NCI-H1930 (cell line): ENCODE measurements at regions not wholly inside any gene's neighbourhood (a gene's known extent, or its start where the extent isn't known, plus 50 kb on each side); places are given as distances from the start of the nearest gene placed in this dataset.

Source experiments
- DNase-seq, 2 experiments: peaks; one replicate each; lab custom pipeline; 2025; lab: John Stamatoyannopoulos, UW

DNA sequence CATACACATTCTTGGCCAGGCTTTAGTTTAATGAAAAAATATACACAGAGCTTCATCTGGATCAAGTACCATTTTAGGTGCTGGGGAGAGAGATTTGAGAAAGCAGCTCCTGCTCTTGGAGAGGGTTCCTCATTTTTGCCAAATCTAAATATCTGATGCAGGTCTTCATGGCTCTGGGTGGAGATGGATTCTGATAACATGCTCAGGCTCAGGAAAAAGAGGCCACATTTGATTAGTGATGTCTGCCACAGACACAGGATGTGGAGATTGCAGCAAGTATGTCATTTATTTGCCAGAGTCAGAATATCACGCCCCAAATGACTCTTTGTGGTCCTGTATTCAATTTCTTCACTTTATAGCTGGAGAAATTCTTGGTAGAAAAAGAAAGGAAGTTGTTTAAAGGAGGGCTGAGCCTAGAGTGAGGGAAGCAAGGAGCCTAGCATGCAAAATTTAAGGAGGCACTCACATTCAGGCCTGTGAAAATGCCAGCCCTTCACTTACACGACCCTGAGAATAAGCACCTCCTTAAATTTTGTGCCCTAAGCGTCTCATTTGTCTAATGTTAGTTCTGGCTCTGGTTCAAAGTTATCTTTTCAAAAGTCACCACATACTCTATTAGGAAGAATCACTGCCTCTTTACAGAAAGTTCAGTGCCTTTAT lies 492.9 kb upstream of the TBX3 start:
- DNase-seq, result no peak

DNA sequence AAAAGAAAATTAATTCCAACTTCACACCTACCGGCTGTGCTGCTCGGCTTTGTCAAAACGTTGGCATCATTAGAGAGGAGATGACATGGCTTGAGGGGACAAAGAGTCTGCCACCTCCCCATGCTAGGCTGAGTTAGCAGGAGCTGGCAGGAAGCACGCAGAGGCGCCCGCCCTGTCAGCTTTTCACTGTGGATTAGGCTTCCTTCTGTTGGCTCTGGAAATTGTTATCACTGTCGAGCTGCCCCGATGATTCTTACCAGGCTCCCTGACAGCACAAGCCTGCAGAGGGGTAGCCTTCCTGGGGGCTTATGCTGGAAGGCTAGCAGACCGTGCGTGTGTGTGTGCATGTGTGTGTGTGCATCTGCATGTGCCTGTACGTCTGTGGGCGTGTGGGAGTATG lies 490.9 kb upstream of the TBX3 start:
- no peak for DNase-seq

GRCh38 chr12:115172521-115172920 lies 488.5 kb upstream of the TBX3 start:
- no peak for DNase-seq

DNA sequence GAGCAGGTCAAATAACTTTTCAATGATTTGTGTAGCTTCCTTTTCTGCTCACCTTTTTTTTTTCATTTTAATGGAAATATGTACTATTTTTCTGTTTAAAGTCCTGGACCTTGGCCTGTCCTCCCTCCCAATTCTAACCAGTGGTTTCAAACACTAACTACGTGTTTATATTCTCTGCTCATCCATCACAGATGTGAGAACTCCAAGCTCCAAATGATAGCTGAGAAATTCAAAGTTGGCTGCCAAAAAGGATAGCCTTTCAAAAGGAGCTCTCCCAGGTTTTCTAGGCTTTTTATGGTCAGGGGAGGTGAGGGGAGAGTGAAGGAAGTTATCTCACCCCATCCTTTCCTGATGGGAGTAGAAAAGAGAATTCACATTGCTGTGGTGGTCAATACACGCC lies 486.0 kb upstream of the TBX3 start:
- DNase-seq, result no peak

DNA sequence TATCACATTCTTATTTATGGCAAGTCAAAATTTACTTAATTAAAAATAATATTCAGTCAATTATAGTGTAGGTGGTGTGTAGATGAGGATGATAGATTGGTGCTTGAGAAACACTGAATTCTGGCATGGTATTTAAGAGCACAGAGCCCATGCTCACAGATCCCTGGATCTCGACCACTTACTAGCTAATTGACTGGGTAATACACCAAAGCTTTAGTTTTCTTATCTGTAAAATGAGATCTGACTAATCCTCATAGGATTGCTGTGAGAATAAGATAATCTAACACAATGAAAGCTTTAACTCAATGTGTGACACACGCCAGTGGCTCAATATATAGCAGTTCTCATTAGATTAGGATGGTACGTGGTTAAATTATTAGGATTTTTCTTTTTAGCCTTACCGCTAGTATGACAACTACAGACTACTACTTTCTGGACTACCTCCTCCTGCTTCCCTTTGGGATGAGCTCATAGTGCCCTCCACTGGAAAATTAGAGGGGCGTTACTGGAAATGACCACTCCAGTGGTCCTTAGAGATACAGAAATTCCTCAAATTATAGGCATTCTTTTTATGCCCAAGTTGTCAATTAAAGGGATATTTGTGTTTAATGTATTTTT lies 482.8 kb upstream of the TBX3 start:
- no peak for DNase-seq

- peak in 1 of 2 experiments; percentile 3 for DNase-seq
Measured at GRCh38 chr12:115163710-115164109, 479.7 kb upstream of the TBX3 start.

DNA sequence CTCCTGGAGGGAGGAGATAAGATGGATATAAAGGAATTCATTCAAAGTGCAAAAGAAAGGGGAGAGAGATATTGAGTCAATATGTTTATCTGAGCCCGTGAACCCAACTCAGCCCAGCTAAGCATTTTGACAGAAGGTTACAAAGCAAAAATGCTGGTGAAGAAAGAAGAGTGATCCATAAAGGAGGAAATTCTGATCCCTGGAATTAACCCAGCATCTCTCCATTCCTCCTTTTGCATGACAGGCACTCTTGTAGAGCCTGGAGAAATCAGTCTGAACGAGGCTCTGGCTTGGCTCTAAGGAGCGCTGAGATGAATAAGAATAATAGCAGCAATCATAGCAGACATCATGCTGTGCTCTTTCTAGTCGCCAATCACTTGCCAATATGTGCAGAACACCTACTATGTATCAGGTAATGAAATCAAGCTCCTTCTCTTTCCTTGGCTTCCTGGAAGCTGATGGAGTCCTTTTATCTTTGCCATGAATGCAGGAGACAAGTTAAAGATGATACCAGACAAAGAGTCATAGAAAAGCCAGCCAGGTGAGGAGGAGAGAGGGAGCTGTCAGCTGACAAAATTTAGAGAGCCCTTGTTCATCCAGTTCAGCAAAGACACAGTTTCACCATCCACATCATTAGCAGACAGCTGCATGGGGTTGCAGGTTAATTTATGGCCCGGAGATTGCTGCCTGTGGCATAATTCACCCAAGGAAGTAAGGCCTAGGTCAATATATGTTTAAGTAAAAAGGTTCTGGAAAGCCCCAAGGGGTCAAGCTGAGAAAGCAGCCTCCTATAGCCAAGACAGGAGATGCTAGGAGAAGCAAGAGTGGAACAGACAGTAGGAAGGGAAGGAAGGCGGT lies 476.5 kb upstream of the TBX3 start:
- no peak for DNase-seq

DNA sequence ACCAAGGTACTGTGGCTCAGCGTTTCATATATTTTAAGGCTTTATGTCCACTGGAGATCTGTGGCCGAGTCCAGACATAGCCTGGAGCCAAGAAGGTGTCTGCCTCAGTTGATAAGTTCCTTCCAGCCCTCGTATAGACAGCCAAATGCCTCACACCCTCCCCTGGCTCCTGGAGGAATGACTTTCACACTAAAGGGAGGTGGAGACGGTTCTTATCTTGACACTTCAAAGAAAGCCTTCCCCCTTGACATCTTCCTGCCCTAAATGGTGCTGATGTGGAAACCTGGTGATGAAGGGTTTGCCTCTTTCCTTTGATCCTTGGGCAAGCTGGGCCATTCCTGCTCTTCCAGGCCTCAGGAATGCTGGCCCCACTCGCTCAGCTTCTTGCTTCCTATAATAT lies 474.8 kb upstream of the TBX3 start:
- DNase-seq, result no peak

DNA sequence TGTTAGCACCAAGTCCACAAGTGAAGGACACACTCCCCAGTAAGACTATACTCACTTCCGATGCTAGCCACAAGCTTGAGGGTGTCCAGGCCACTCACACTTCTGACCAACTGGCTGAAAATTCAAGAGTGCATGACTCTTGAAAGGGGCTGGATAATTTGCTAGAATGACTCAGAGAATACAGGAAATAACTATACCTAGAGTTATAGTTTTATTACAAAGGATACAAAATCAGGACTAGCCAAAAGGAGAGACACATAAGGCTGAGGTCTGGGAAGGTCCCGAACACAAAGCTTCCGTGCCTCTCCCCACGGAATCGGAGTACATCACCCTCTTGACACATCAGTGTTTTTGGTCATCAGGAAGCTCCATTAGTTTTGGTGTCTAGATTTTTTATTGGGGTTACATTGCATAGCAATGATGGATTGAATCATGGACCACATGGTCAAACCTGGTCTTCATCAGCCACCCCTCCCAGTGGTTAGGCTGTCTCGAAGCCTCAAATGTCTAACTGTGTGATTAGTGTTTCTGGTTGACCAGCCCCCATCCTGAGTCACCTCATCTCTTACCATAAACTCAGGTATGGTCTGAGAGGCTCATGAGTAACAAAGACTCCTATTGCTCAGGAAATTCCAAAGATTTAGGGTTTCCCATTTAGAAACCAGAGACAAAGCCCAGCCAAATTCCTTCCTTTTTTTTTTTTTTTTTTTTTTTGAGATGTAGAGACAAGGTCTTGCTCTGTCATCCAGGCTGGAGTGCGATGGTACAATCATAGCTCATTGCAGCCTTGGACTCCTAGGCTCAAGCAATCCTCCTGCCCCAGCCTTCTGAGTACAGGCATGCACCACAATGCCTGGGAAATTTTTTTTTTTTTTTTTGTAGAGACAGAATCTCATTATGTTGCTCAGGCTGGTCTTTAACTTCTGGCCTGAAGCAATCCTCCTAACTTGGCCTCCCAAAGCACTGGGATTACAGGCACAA lies 472.0 kb upstream of the TBX3 start:
- no peak for DNase-seq

- DNase-seq, result no peak
Measured at GRCh38 chr12:115149685-115150378, 465.9 kb upstream of the TBX3 start.

DNA sequence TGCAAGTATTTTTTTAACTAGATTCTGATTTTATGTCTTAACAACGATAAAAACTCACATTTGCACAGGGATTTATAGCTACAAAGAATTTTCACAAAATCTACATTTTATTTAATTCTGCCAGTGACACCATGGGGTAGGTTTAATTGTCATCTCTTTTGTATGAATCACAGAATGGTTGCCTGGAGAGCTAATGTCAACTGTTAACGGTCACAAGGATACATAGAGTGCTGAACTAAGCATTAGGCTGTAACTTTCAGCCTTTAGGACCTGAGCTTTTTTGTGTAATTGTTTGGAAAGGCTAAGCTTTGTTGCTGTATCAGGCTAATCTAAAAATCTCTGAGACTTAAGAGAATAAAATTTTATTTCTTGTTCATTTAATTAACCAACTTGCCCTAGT lies 465.3 kb upstream of the TBX3 start:
- no peak for DNase-seq

- no peak for DNase-seq
Measured at GRCh38 chr12:115147916-115148315, 463.9 kb upstream of the TBX3 start.

GRCh38 chr12:115146453-115146852 lies 462.5 kb upstream of the TBX3 start:
- DNase-seq, result no peak

DNA sequence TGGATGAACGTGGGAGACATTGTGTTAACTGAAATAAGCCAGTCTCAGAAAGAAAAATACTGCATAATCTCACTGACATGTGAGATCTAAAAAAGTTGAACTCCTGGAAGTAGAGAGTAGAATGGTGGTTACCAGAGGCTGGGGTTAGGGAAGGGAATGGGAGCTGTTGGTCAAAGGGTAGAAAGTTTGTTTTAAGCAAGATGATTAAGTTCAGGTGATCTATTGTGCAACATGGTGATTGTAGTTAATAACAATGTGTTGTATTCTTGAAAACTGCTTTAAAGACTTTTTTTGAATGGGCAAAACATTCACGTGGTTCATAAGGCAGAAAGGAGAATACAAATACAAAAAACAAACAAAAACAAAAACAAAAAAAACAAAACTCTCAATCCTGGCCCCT lies 460.4 kb upstream of the TBX3 start:
- DNase-seq, result no peak

DNA sequence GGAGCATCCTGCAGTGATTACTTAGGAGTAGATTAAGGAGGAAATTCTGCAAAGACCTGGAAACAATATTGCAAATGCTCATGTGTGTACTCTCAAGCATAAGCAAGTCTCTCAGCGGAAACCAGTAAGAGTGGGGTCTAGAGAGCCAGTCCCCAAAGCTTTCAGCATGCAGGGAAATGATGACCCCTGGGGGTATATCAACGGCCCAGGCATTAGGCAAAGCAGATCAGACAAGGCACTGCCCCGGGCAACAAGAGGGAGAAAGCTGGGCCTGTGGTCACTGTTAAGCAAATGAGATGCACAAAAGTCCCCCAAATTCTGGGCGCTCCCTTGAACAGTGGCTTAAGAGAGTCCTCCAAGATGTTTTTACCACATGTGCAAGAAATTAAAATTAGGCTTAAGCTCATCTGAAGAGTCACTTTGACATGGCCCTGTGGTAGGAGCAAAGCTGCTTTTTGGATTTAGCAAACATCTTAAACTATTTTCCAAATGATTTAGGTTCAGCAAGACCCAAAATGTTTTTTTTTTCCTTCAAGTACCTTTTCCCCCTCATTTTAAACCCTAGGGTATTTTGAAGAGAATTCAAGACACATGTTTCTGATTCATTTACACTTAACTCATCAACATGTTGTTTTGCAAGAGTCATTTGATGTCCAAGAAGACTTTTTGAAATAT lies 457.1 kb upstream of the TBX3 start:
- DNase-seq, result no peak

DNA sequence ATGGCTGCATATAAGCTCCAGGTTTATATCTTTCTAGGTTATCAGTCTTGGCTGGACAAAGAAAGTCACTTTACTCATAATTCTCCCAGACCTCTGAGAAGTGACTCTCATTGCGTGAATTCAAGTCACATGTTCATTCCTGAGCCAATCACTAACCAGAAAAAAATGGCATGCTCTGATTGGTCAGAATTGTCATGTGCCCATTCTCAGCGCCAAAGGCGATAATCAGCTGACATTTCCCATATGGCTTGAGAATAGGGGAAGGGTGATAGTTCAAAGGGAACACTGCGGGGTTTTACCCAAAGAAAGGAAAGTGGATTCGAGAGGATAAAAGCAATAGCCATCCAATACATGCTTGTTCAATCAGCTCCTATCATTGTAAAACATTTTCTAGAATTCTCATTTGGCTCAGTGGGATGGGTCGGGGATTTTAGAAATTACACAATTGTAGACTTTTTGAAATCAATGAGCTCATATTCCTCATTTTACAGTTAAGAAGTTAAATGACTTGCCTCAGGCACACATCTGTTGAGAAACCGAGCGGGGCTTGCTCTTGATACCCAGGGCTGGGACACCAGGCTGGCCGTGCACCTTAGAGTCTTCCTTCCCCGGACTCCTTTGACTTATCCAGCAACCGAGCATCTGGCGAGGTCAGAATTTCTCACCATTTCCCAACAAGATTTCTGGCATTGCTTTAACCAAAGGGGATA lies 454.0 kb upstream of the TBX3 start:
- DNase-seq, result no peak

DNA sequence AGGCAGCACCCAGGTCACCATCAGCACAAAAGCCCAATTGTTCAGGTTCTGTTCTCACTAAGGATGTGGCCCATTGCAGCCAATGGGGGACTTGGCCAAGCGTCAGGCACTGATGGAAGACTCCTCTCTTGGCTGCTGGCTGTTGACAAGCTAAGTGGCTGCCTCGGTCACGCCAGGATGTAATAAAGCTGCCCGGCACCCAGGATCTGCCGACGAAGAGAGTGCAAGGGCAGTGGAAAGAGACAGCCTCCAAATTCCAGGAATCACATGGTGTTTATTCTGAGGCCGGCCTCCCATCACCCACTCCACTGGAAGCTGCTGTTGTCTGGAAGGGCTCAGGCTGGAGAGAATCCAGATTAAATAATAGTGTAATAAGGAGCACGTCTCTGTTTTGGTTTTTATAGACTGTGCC lies 451.8 kb upstream of the TBX3 start:
- no peak for DNase-seq

GRCh38 chr12:115134298-115134697 lies 450.3 kb upstream of the TBX3 start:
- no peak for DNase-seq

DNA sequence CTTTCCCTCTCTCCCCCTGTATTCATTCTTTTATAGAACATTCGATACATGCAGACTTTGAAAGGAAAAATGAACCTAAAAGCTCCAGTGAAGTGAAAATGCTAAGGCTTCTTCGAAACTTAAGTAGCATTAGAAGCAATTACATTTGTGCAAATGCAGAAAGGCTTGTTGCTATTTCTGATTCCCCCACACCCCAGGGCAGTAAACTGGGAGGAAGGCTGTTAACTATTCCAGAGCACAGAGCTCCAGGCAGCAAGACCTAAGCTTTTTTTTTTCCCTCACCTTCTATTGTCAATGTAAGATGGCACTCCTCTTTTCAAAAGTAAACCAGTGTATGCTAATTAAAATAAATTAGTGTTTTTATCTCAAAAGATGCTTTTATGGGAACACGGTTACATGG lies 448.9 kb upstream of the TBX3 start:
- DNase-seq, result no peak

GRCh38 chr12:115132145-115132544 lies 448.2 kb upstream of the TBX3 start:
- DNase-seq, result no peak
